Activated T-cell treated with anti-CD3 and anti-CD28 coated beads, Interleukin-2, amount 50 U/mL, for 48 hours (primary cell): ENCODE measurements at regions not wholly inside any gene's neighbourhood (a gene's known extent, or its start where the extent isn't known, plus 50 kb on each side); places are given as distances from the start of the nearest gene placed in this dataset.

Experiments
- DNase-seq, 2 experiments: peaks; one replicate each; pipeline ENCODE4 v3.0.0-alpha.2; 2020

DNA sequence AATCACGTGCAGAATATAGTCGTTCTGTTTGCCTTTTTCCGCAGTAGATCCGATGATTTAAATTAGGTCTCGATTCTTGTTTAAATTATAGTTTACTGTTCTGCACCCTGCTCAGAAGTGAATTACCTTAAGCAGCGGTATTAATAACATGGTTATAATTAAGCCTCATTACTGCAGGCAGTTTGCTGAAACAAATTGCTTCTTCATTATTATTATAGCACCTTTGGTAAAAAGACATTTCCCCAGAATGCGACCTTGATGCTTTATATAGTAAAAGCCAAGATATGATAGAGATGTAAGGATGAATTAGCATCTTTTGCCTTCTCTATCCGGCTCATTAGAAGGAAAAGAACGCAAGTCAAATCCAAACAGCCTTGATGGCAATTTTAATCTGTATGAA is 625.2 kb upstream of the CADM1 start:
- DNase-seq, result no peak

DNA sequence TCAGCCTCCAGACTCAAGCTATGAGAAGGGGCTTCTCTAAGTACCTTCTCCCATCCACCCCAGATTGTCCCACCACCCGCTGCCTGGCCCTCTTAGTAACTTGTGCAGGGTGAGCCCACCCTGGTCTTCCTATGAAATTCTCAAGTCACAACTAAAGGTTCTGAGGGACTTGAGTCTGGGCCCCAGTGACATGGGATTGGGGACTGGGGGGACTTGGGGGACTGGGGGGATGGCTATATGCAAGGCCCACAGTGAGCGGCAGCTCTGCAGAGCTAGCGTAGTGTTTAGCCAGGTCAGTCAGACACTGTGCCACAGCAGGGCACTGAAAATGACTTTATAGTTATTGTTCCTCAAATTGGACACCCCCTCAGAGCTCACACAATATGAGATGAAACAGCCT is 622.3 kb upstream of the CADM1 start:
- no peak for DNase-seq

DNA sequence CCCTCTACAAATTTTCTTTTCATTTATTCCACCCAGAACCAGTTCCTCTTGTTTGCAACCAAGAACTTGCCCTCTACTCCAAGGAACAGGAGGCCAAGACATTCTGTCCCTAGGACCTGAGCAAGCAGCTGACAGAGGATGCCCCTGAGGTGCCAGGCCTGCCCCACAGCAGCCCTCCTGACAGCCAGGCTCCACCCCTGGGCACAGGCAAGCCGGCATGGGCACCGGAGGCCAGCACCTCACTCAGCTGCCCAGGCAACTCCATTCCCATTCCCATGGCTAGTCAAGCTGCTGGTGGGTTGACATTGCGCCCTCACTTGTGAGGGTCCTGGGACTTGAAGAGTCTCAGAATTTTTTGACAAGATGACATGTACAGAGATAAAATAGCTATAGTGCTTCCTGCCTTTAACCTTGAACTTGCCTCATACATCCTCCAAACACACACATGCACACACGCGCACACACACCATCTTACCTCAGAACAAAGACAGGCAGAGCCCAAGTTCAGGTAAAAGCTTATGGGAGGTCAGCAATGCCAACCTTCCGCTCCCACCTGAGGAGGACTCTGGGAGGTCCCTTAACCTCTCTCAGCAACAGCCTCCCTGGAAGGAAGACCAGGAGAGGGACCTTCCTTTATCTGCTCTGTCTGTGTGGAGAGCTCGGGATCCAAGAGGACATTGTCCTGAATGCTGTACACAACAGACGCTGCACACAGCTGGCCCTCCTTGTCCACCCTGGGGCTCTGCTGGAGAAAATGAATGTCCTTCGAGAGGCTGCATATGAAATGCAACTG is 620.9 kb upstream of the CADM1 start:
- no peak for DNase-seq

DNA sequence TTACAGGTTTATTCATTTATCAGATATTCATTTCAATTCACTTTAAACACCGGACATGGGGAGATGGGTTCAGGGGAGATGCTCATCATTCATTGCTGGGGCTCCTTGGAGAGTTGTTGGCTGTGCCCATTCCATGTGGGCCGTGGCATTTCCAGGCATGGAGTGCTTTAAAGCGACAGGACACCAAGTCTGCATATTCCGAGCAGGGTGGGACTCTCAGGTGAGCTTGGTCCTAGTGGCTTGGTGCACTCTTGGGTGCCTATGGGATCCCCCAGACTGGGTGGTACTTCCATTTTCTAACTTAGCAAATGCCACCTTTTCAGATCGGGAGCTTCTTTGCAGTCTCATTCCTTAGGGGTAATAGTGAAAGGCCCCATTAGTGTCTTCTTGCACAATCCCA is 619.5 kb upstream of the CADM1 start:
- no peak for DNase-seq

DNA sequence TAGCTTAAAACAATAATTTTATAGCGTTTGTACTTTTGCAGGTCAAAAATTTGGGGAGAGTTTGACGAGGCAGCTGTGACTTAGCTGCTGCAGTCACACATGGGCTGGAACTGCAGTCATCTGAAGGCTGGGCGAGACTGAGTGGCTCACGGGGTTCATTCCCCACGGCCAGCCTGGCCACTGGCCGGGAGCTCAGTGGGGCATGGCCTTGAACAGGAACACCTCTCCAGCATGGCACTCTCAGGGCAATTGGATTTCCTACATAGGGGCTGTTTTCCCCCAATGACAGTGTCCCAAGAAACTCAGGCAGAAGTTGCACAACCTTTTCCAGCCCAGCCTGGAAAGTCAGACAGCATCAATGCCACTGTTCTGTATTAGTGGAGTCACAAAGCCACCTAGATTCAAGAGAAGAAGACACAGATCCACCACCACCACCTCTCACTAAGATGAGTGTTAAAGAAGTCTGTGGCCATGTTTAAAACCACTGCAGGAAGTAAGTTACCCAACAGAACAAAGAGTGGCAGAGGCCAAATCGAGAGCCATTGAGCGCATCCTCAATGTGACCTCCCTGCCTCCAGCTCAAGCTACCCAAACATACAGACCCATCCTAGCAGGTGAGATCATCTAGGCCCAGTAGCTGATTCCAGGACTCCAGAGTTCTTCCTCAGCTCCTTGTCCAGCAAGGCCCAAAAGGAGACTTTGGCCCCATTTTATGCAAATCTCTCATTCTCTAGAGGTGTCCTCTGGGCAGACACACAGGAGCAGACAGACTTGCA is 618.7 kb upstream of the CADM1 start:
- no peak for DNase-seq

DNA sequence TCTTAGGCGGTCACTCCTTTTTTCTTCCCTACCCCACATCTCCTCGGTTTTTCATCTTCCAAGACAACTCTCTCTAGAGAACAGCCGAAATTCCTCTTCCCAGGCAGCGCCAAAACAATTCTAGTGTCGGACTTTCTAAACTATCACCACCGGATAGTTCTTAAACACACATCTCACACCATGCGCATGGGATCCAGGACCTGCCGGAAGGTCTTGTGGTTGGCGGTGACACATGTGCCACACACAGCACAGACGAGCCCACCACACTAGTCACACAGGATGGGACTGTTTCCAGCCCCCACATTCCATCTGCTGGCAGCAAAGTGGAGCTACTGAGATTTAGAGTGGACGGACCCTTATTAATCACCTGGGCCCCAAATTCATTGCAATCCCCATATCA is 614.9 kb upstream of the CADM1 start:
- DNase-seq, result no peak

DNA sequence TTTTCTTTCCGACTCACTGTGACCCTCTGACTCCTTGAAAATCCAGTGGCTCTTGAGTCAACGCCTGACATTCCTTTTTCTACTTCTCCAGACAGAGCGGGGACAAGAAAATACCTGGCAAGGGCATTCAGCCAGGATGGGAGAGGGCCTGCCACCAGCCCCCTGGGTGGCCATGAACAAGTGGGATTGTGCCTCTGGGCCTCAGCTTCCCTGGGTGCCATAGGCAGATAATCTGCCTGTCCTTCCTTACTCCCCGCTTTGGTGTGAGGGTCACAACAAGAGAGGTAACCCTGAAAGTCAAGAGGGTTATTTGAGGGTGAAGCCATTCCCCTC is 613.9 kb upstream of the CADM1 start:
- no peak for DNase-seq

DNA sequence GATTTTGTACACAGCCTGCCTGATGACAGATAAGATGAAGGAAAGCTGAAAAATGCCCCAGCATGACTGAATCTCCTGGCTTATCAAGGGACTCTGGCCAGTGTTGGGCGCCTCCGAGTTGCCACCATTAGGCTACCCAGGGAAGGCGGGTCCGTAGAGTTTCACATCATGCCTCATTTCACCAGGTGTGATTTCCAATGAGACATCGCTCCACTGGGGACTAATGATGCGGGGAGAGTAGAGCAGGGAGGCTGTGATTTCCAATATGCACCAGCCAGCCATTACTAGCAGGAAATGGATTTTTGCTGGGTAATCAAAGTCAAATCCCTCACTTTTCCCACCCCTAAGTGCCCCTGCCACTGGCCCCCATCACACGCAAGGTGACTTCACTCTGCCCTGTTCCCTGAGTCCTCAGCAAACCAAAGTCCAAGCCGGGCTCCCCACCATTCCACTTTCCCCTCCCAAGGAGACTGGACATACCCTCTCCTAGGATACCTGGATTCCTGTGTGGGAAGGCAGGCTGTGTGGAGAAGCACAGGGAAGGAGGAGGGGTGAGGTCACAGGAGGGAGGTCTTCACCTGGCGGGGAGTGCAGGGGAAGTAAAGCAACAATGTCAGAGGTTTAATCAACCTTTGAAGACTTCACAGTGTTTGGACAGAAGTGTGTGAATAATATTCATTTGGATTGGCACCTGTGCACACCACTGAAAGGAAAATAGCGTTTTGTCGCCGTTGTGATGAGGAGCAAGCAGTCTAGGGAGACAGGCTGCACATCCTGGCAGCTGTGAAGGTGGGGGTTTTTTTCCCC is 613.3 kb upstream of the CADM1 start:
- DNase-seq, result no peak

DNA sequence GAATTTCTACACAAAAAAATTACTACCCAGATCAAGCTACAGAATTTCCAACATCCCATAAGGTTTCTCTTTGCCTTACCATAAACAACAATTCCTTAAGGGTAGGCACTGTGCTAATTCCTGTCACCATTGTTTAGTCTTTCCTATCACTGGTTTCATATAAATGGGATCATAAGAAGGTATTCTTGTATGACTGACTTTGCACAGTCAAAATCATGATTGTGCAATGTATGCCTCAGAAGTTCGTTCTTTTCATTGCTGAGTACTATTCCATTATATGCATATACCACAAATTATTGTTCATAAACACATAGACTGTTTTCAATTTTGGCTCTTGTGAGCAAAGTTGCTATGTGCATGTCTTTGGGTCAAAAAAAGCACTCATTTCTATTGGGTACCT is 611.6 kb upstream of the CADM1 start:
- no peak for DNase-seq

DNA sequence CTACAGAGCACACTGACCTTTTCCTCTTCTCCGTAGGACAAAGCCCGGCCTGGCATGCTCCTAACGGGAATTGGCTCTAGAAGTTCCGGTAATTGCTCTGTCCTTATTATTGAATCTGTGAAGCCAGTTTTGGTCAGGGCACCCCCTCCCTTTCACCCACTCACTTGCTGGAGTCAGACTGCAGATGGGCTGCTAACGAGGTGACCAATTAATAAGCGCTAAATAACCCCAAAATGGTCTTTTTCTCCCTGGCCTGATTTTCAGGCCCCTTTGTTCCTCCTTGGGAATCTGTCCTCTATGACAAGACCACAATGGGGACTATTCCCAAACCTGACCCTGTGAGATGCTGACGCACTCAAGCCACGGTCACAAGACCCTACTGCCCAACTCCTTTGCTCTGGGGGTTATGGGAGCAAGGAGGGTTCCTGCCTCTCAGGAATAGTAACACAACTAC is 610.0 kb upstream of the CADM1 start:
- no peak for DNase-seq

DNA sequence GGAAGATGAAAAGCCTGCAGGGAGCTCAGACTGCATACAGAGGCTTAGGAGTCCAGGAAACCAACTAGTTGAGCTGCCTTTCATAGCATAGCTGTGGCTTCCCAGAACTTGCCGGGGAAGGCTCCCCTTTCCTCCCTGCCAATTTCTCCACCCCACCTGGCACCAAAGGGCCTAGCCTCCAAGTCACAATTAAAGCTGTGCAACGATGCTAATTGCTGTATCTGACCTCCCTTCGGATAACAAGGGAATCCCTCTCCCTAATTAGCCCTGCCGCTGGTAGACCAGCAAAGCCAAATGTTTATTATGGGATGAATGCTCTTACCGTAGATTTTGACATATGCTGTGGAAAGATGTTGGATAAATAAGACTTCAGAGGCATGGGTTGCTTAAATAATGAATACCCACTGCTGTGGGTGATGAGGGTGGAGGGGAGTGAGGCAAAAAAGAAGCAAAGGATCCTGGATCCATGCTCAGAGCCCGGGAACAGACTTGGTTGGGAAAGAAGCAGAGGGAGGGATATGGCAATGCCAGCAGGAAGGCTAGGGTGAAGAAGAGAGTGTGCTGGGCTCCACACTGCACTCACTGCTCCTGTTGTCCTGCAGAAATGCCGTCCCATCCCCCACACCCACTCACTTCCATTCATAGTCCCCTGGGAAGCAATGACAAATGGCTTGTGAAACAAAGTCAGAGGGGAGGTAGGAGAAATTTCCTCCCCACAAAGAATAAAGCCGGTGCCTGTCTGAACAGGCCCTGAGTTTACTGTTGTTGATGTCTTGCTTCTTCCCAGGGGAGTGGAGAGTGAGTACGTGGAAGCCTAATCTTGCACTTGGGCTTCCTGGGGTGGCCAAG is 608.1 kb upstream of the CADM1 start:
- DNase-seq, result no peak

DNA sequence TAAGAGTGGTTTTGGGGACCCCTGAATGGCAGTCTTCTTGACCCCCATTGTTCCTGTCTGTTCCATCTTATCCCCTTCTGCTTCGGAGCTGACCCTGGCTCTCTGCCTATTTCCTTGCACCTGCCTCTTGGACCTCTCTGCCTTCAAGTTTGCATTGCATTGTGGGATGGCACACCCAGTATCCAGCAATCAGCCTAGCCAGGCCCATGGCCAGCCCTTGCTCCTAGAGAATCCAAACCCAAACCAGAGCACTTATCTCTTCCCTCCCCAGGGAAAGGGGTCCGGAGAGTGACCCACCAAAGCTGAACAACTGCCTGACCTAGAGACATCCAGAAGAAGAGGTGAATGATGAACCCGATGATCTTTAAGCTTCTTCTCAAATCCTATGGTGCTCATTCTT is 607.3 kb upstream of the CADM1 start:
- no peak for DNase-seq

DNA sequence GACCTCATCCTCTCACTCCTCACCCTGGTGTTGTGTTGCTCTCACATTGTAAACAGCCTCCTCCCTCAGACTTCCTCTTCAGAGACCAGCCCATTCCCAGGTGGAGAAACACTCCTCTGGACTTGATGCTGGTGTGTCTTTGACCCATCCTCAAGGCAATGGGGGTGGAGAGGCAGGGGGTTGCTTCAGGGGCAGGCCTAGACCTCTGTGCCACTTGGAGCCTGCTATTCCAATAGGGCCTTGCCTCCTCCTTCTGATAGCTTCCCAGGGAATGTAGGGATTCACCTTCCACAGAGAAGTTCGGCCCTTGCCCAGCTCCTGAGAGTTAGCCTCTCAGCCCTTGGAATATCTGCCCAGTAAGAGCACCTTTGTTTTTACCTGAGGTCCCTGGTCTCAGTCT is 606.6 kb upstream of the CADM1 start:
- no peak for DNase-seq

DNA sequence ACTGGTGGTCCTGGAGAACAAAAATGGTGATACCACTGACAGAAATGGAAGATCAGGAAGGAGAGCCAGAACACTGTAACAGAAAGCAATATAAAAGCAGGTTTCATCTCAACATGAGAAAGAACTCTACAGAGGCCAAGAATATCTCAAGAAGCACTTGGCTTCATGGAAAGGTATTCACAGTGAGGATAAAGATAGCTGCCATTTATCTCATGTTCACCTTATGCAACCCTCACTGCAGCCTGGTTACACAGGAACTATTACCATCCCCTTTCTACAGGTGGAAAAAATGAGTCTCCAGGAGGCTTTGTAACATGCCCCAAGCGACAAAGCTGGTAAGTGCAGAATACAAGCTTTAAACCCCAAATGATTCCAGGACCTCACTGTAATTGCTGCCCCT is 606.1 kb upstream of the CADM1 start:
- DNase-seq, result no peak

DNA sequence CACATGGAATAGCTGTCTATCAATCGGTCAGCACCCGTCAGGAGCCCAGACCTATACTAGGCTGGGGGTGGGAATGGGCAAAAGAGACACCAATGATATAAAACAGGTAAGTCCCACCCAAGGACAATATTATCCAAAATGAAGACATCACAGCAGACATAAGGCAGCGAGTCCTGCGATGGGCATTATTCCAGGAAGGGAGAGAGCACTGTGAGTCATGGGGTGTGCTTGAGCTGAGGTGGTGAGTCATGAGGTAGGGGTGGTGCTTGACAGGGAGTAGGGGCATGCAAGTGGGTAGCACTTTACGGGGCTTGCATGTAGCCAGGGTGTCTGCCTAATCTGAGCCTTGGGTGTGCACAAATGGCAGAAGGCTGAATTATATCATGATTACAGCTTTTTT is 605.0 kb upstream of the CADM1 start:
- no peak for DNase-seq

DNA sequence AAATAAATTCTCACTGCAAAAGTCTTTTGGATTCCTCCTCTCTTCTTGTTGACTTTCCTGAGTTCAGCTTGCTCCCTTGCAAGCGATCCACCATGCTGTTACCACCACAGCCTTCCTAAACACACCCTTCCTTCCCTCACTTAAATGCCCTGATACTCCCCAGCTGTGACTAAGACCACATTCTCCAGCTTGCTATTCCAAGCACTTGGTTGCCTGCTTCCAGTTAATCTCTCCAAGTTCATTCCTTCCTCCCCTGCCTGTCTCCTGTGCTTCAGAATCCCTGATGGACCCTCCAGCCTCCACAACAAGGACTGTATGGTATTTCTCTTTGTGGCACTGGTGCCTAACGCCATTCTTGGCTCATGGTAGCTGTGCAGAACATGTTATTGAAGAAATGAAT is 603.9 kb upstream of the CADM1 start:
- DNase-seq, result no peak

DNA sequence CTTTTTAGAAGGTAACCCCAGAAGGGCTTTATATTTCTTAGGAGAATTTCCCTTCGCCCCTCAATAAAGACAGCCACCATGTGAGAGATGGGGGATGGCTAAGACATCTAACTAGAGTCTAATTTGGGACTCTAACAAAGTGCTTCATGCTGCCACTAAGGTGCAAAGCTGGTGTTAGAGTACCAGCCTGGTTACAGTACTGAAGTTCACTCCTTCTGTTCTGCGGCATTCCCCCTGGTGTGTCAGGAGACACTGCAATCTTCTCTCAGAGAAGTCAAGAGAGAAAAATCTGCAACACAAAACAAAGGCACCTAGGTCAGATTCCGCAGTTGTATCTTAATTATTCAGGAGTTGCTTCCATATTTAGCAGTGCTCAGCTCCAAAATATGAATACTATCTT is 603.0 kb upstream of the CADM1 start:
- DNase-seq, result no peak

DNA sequence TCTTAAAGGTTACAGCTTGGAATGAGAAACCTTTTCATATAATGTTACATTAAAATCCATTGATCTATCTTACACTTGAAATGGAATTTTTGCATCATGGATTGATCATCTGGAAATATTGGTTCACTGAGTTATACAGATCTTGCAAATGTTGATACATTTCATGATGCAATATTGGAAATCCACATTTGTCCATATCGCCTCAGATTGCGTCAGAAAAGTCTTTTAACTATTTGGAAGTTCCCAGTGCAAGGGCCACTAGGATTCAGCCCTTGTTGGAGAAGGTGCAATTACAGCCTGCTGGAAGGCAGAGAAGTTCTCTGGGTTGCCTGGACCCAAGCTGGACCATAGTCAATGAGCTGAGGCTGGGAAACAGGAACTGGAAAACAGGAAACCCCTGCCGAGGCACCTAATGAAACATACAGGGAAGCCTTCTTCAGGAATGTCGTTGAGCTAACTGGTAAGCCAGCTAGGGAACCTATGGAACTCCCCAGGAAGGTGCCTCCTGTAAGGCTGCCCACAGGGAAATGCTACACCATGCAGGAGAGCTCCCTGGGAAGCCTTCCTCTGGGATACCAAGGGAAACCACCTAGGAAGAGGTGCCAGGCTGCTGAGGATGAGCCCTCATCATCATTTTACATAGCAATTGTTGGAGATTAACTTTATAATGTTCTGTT is 600.4 kb upstream of the CADM1 start:
- no peak for DNase-seq

DNA sequence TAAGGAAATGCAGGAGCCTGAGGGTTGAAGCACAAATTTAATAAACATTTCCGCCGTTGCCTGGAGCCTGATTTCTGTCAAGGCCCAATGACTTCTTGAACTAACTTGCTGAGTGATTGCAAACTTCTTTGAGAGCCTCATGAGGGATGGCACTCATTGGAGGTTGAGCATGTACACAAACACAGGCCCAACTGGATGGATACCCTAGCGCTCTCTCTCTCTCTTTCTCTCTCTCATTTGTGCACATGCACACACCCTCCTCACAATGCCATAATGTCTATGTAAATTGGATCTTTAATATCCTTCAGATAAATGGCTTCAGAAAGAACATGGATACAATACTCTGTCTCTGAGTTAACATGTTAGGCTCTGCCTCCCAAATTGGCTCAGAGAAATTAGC is 597.7 kb upstream of the CADM1 start:
- DNase-seq, result no peak

DNA sequence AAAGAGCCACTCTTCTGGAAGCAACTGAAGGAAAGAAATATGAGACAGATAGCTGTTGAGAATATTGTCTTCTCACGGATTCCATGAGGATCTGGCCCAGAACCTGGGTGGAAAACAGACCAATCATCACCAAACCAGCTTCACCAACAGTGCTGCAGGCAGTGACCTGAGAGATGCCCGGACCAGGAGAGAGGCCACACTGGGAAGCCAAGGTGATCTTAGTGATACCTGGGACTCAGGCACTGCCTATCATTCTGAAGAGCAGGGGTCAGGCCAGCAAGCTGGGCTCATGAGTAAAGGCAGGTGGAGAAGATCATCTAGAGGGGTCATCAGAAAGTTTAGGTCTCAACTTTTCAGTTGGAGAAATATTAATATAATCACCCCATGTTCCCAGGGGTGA is 595.8 kb upstream of the CADM1 start:
- DNase-seq, result no peak

DNA sequence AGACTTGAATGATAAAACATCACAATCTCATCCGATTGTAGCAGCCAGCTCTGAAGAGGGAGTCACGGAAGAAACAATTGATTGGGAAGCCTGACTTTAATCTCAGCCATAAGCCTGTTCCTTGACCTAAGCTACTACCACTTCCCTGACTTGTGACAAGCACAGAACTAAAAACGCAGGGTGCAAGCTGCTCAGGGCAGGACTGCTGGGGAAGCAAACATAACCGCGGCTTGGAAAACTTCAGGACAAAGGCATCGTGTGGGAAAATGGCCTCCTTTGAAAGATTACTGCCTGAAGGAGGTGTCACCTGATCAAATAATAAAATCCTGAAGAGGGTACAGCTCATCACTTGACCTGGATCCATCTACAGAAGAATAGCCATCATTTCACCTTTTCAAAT is 595.3 kb upstream of the CADM1 start:
- DNase-seq, result no peak

DNA sequence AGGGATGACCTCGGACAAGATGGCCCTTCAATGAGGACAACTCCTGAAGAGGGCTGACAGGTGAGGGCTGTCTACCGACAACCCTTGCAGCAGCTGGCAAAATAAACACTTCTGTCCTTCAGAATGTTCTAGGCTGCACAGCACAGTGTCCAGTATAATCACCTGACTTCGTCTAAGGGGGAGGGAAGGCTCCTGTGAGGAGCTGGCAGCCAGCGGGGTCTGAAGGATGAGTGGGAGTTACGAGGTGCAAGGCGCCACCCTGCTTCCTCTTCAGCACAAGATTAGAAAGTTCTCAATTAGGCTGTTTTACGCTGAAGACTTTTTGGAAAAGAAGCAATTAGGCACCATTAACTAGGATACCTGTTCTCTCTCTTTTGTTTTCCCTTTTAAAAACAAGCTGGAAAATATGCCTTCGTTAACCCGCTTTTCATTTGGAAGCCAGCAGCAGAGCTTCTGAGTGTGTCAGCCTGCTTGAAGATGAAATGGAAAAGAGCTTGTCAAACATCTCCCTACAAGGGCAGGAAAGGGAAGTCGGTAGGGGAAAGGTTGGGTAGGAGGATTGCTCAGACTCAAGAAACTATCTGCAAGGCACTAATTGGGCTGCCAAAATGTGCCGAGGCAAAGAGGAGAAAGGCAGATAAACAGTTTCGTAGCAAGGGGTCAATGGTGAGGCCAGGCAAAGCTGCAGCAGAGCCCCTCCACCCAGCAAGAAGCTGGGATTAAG is 592.2 kb upstream of the CADM1 start:
- no peak for DNase-seq
